Brain pericyte (primary cell): ENCODE measurements at regions not wholly inside any gene's neighbourhood (a gene's known extent, or its start where the extent isn't known, plus 50 kb on each side); places are given as distances from the start of the nearest gene placed in this dataset.

ENCODE experiments used
- DNase-seq: peaks from one replicate; pipeline ENCODE4 v3.0.0-alpha.2; 2012; ENCODE audit warnings: low read depth, low spot score

GRCh38 chr3:104106276-104106675 is 1260.4 kb upstream of the ALCAM start:
- no peak for DNase-seq

- no peak for DNase-seq
Measured at GRCh38 chr3:104108522-104108921, 1258.2 kb upstream of the ALCAM start.

GRCh38 chr3:104126463-104126862 is 1240.2 kb upstream of the ALCAM start:
- no peak for DNase-seq

GRCh38 chr3:104126864-104127553 is 1239.7 kb upstream of the ALCAM start:
- DNase-seq, result no peak

- no peak for DNase-seq
Measured at GRCh38 chr3:104127830-104128229, 1238.9 kb upstream of the ALCAM start.

- DNase-seq, result no peak
Measured at GRCh38 chr3:104132566-104133403, 1233.9 kb upstream of the ALCAM start.

GRCh38 chr3:104133630-104134029 is 1233.1 kb upstream of the ALCAM start:
- no peak for DNase-seq

- DNase-seq, result no peak
Measured at GRCh38 chr3:104137116-104137515, 1229.6 kb upstream of the ALCAM start.

- no peak for DNase-seq
Measured at GRCh38 chr3:104145164-104145563, 1221.5 kb upstream of the ALCAM start.

- no peak for DNase-seq
Measured at GRCh38 chr3:104149154-104149553, 1217.6 kb upstream of the ALCAM start.

GRCh38 chr3:104150724-104151123 is 1216.0 kb upstream of the ALCAM start:
- no peak for DNase-seq

GRCh38 chr3:104154896-104155295 is 1211.8 kb upstream of the ALCAM start:
- no peak for DNase-seq

GRCh38 chr3:104165866-104166265 is 1200.8 kb upstream of the ALCAM start:
- no peak for DNase-seq

GRCh38 chr3:104168386-104168785 is 1198.3 kb upstream of the ALCAM start:
- DNase-seq, result no peak

GRCh38 chr3:104175696-104176095 is 1191.0 kb upstream of the ALCAM start:
- no peak for DNase-seq

GRCh38 chr3:104176706-104177105 is 1190.0 kb upstream of the ALCAM start:
- DNase-seq, result no peak

GRCh38 chr3:104178680-104179079 is 1188.0 kb upstream of the ALCAM start:
- DNase-seq, result no peak

- peak; percentile 79 for DNase-seq
Measured at GRCh38 chr3:104180906-104181305, 1185.8 kb upstream of the ALCAM start.

- DNase-seq, result no peak
Measured at GRCh38 chr3:104190681-104191080, 1176.0 kb upstream of the ALCAM start.

GRCh38 chr3:104198131-104198530 is 1168.6 kb upstream of the ALCAM start:
- no peak for DNase-seq

- DNase-seq, result no peak
Measured at GRCh38 chr3:104206925-104207324, 1159.8 kb upstream of the ALCAM start.

- no peak for DNase-seq
Measured at GRCh38 chr3:104214277-104214676, 1152.4 kb upstream of the ALCAM start.

GRCh38 chr3:104214937-104215336 is 1151.8 kb upstream of the ALCAM start:
- DNase-seq, result no peak
